ENCODE measurements at regions not wholly inside any gene's neighbourhood (a gene's known extent, or its start where the extent isn't known, plus 50 kb on each side); places are given as distances from the start of the nearest gene placed in this dataset.
"Not testable (repeated sequence)": the region's sequence is repeated elsewhere in the genome, so short reads cannot be mapped to it uniquely, and the experiment has no call there.

GRCh38 chr5:2101685-2102084 lies 219.0 kb upstream of the IRX4 start:
- DNase-seq (ENCODE audit: insufficient read length, low spot score) (no peak), FAIRE-seq (no peak)

- no peak for DNase-seq (ENCODE audit: insufficient read length, low spot score)
- no peak for FAIRE-seq
These were observed 214.3 kb upstream of the IRX4 start for GRCh38 chr5:2096887-2097505.

- FAIRE-seq (no peak), DNase-seq (ENCODE audit: insufficient read length, low spot score) (no peak)
These were observed 212.3 kb upstream of the IRX4 start for GRCh38 chr5:2095011-2095410.

- DNase-seq (ENCODE audit: insufficient read length, low spot score), result no peak
- FAIRE-seq, result no peak
These were observed 211.9 kb upstream of the IRX4 start for GRCh38 chr5:2094616-2094995.

GRCh38 chr5:2093859-2094615 lies 211.3 kb upstream of the IRX4 start:
- no peak for DNase-seq (ENCODE audit: insufficient read length, low spot score)
- FAIRE-seq, result no peak

GRCh38 chr5:2091921-2092320 lies 209.2 kb upstream of the IRX4 start:
- DNase-seq (ENCODE audit: insufficient read length, low spot score) (no peak), FAIRE-seq (no peak)

GRCh38 chr5:2087980-2088379 lies 205.3 kb upstream of the IRX4 start:
- DNase-seq (ENCODE audit: insufficient read length, low spot score), result no peak

GRCh38 chr5:2075365-2075764 lies 192.6 kb upstream of the IRX4 start:
- DNase-seq (ENCODE audit: insufficient read length, low spot score) (no peak), FAIRE-seq (no peak)

More at GRCh38 chr5:2087980-2088379, 205.3 kb upstream of the IRX4 start:
- FAIRE-seq, result no peak

- FAIRE-seq, result no peak
- DNase-seq (ENCODE audit: insufficient read length, low spot score), result no peak
These were observed 188.8 kb upstream of the IRX4 start for GRCh38 chr5:2071562-2071961.

- not testable (repeated sequence) for FAIRE-seq; DNase-seq (ENCODE audit: insufficient read length, low spot score)
These were observed 188.1 kb upstream of the IRX4 start for GRCh38 chr5:2070787-2071186.

- FAIRE-seq, result no peak
- no peak for DNase-seq (ENCODE audit: insufficient read length, low spot score)
These were observed 185.8 kb upstream of the IRX4 start for GRCh38 chr5:2068531-2068930.

GRCh38 chr5:2066373-2066772 lies 183.6 kb upstream of the IRX4 start:
- FAIRE-seq (no peak), DNase-seq (ENCODE audit: insufficient read length, low spot score) (no peak)

GRCh38 chr5:2063380-2063779 lies 180.7 kb upstream of the IRX4 start:
- not testable (repeated sequence) for FAIRE-seq; DNase-seq (ENCODE audit: insufficient read length, low spot score)

- no peak for FAIRE-seq
- DNase-seq (ENCODE audit: insufficient read length, low spot score), result no peak
These were observed 170.0 kb upstream of the IRX4 start for GRCh38 chr5:2052687-2053086.

- FAIRE-seq, result no peak
- DNase-seq (ENCODE audit: insufficient read length, low spot score), result no peak
These were observed 167.2 kb upstream of the IRX4 start for GRCh38 chr5:2049876-2050275.

- no peak for DNase-seq (ENCODE audit: insufficient read length, low spot score)
- no peak for FAIRE-seq
These were observed 165.9 kb upstream of the IRX4 start for GRCh38 chr5:2048664-2049063.

GRCh38 chr5:2047341-2047927 lies 164.7 kb upstream of the IRX4 start:
- DNase-seq (ENCODE audit: insufficient read length, low spot score), result no peak
- no peak for FAIRE-seq

- FAIRE-seq, result no peak
- no peak for DNase-seq (ENCODE audit: insufficient read length, low spot score)
These were observed 161.3 kb upstream of the IRX4 start for GRCh38 chr5:2044041-2044440.

GRCh38 chr5:2039180-2039531 lies 156.4 kb upstream of the IRX4 start:
- FAIRE-seq, result no peak
- DNase-seq (ENCODE audit: insufficient read length, low spot score), result no peak

GRCh38 chr5:2038321-2039179 lies 155.8 kb upstream of the IRX4 start:
- DNase-seq (ENCODE audit: insufficient read length, low spot score) (peak; percentile 72), FAIRE-seq (peak; percentile 72)

- no peak for DNase-seq (ENCODE audit: insufficient read length, low spot score)
- no peak for FAIRE-seq
These were observed 154.2 kb upstream of the IRX4 start for GRCh38 chr5:2036885-2037284.
